ENCODE measurements at regions not wholly inside any gene's neighbourhood (a gene's known extent, or its start where the extent isn't known, plus 50 kb on each side); places are given as distances from the start of the nearest gene placed in this dataset.

DNA sequence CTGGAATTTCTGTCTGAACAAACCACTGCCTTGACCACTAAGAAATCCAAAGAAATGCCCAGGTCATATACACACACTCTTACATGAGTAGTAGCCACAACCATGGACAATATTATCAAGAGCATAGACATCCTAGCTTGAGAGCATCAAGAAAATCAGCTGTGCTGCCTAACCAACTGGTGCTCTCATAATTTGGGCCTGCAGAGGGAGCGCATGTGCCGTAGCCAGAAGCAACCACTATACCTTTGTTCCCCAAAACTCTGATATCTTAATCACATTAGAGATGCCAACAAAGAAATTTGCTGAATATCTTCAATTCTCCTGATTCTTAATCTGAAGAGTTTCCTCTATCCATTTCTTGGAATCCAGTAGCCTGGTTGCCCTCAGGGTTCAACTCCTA, 163.6 kb downstream of the ZNF674 start:
- TF ChIP-seq EZH2 (IDR thresholded peaks at IDR 0.05; ENCODE audit: borderline replicate concordance, low read depth, low read length, severe bottlenecking) (no peak), GATA2 (IDR thresholded peaks at IDR 0.05; ENCODE audit: insufficient read depth, insufficient read length, low read depth, low read length) (no peak)
- TF ChIP-seq, protein P1, sequence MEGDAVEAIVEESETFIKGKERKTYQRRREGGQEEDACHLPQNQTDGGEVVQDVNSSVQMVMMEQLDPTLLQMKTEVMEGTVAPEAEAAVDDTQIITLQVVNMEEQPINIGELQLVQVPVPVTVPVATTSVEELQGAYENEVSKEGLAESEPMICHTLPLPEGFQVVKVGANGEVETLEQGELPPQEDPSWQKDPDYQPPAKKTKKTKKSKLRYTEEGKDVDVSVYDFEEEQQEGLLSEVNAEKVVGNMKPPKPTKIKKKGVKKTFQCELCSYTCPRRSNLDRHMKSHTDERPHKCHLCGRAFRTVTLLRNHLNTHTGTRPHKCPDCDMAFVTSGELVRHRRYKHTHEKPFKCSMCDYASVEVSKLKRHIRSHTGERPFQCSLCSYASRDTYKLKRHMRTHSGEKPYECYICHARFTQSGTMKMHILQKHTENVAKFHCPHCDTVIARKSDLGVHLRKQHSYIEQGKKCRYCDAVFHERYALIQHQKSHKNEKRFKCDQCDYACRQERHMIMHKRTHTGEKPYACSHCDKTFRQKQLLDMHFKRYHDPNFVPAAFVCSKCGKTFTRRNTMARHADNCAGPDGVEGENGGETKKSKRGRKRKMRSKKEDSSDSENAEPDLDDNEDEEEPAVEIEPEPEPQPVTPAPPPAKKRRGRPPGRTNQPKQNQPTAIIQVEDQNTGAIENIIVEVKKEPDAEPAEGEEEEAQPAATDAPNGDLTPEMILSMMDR (IDR thresholded peaks at IDR 0.05; ENCODE audit: extremely low read depth in 1 of 2, insufficient read depth in 1 of 2, low read depth in 1 of 2, low read length in 2 of 2): peak; percentile 16 to 40
- BruUV-seq (replicated peaks): no TSS peak
- dilution Hi-C loops (cut with MboI; ENCODE audit: extremely low pct_ligation_motif_present, low sequenced_read_pairs): no loop called here
- Histone ChIP-seq H3K4me3 (replicated peaks in 1 of 3; ENCODE audit: insufficient read depth in 1 of 3, low read depth in 1 of 3, low read length in 3 of 3) (no peak overlapping the region), H3K9me1 (replicated peaks; ENCODE audit: control insufficient read depth, extremely low read depth, insufficient read depth, low read length) (no peaks in the 10 kb centered on the region), H2AFZ (ENCODE audit: low read depth, low read length) (no peak overlapping the region), H3K9ac (replicated peaks; ENCODE audit: extremely low read depth, insufficient read depth, low read length) (no peak overlapping the region), H3K27ac (ENCODE audit: insufficient read depth, low read depth, low read length) (no peak overlapping the region), H3K4me2 (ENCODE audit: insufficient read depth, low read length) (no peak overlapping the region), H3K4me1 (ENCODE audit: control insufficient read depth, extremely low read depth, insufficient read depth, low read length) (peaks cover 4% of the 10 kb centered on the region), H4K20me1 (replicated peaks; ENCODE audit: control insufficient read depth, extremely low read depth, insufficient read depth, low read length) (no peaks in the 10 kb centered on the region), H3K36me3 (ENCODE audit: control insufficient read depth in 2 of 2, extremely low read depth in 1 of 2, insufficient read depth in 2 of 2, low read length in 2 of 2) (no peaks in the 10 kb centered on the region), H3K9me3 (replicated peaks; ENCODE audit: control insufficient read depth, insufficient read depth, low read length) (no peaks in the 10 kb centered on the region), H3K27me3 (ENCODE audit: control insufficient read depth in 2 of 2, insufficient read depth in 2 of 2, low read length in 2 of 2) (no peaks in the 10 kb centered on the region), H3K79me2 (ENCODE audit: control insufficient read depth, insufficient read depth, low read length) (no peaks in the 10 kb centered on the region)
- FAIRE-seq: no peak
- POLR2A ChIA-PET: no interaction called here
- intact Hi-C loops (cut with micrococcal nuclease): loop anchor here (1.0 kb wide), 1 partner anchor 28 kb away; no protein-coding TSS in a partner anchor
- CTCF ChIA-PET: interaction anchor here (0.6 to 1.3 kb wide), 5 partner anchors 24 to 712 kb away, joined by 3 to 22 read pairs (median 3); no protein-coding TSS in a partner anchor
- peak; percentile 24 for DNase-seq (ENCODE audit: low read depth, low spot score)

DNA sequence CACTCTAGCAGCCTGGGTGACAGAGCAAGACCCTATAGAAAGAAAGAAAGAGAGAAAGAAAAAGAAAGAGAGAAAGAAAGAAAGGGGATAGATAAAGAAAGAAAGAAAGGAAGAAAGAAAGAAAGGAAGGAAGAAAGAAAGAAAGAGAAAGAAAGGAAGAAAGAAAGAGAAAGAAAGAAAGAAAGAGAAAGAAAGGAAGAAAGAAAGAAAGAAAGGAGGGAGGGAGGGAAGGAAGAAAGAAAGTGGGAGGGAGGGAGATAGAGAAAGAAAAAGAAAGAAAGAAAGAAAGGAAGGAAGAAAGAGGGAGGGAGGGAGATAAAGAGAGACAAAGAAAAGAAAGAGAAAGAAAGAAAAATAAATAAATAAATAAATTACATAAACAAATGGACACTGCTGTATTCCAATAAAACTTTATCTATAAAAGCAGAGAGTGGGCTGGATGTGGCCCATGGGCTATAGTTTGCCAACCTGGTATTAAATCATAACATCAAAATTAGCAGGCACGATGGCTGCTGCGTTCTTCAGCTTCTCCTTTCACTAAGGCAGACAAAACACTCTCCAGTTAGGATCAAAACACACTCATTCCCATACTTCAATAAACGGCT, 165.0 kb downstream of the ZNF674 start:
- H3K9me1 ChIP-seq (replicated peaks; ENCODE audit: control insufficient read depth, extremely low read depth, insufficient read depth, low read length): no peaks in the 10 kb centered on the region
- dilution Hi-C loops (cut with MboI; ENCODE audit: extremely low pct_ligation_motif_present, low sequenced_read_pairs): no loop called here
- no peak overlapping the region for H3K27ac ChIP-seq (ENCODE audit: insufficient read depth, low read depth, low read length)
- BruUV-seq (replicated peaks): no TSS peak
- CTCF ChIA-PET: no interaction called here
- FAIRE-seq (no peak), DNase-seq (ENCODE audit: low read depth, low spot score) (peak; percentile 37)
- H3K4me2 ChIP-seq (ENCODE audit: insufficient read depth, low read length): peak overlapping the region; percentile 58
- H3K9ac ChIP-seq (replicated peaks; ENCODE audit: extremely low read depth, insufficient read depth, low read length): no peak overlapping the region
- no peaks in the 10 kb centered on the region for H3K27me3 ChIP-seq (ENCODE audit: control insufficient read depth in 2 of 2, insufficient read depth in 2 of 2, low read length in 2 of 2)
- peak overlapping the region; percentile 85 for H2AFZ ChIP-seq (ENCODE audit: low read depth, low read length)
- H3K36me3 ChIP-seq (ENCODE audit: control insufficient read depth in 2 of 2, extremely low read depth in 1 of 2, insufficient read depth in 2 of 2, low read length in 2 of 2): no peaks in the 10 kb centered on the region
- intact Hi-C loops (cut with micrococcal nuclease): no loop called here
- POLR2A ChIA-PET: no interaction called here
- peaks cover 4% of the 10 kb centered on the region for H3K4me1 ChIP-seq (ENCODE audit: control insufficient read depth, extremely low read depth, insufficient read depth, low read length)
- H3K4me3 ChIP-seq (replicated peaks in 1 of 3; ENCODE audit: insufficient read depth in 1 of 3, low read depth in 1 of 3, low read length in 3 of 3): no peak overlapping the region
- H3K79me2 ChIP-seq (ENCODE audit: control insufficient read depth, insufficient read depth, low read length): no peaks in the 10 kb centered on the region
- no peaks in the 10 kb centered on the region for H4K20me1 ChIP-seq (replicated peaks; ENCODE audit: control insufficient read depth, extremely low read depth, insufficient read depth, low read length)
- TF ChIP-seq, protein P1 (IDR thresholded peaks at IDR 0.05; ENCODE audit: extremely low read depth in 1 of 2, insufficient read depth in 1 of 2, low read depth in 1 of 2, low read length in 2 of 2): no peak
- no peak for TF ChIP-seq POLR2A (IDR thresholded peaks at IDR 0.05; ENCODE audit: low read depth, low read length)
- no peak for TF ChIP-seq MYC (IDR thresholded peaks at IDR 0.05; ENCODE audit: low read depth, low read length)
- TF ChIP-seq, protein P2, sequence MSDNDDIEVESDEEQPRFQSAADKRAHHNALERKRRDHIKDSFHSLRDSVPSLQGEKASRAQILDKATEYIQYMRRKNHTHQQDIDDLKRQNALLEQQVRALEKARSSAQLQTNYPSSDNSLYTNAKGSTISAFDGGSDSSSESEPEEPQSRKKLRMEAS (IDR thresholded peaks at IDR 0.05; ENCODE audit: insufficient read depth, insufficient read length): no peak
- TF ChIP-seq EZH2 (IDR thresholded peaks at IDR 0.05; ENCODE audit: borderline replicate concordance, low read depth, low read length, severe bottlenecking): no peak
- H3K9me3 ChIP-seq (replicated peaks; ENCODE audit: control insufficient read depth, insufficient read depth, low read length): no peaks in the 10 kb centered on the region
